K562 (cell line): ENCODE measurements at regions not wholly inside any gene's neighbourhood (a gene's known extent, or its start where the extent isn't known, plus 50 kb on each side); places are given as distances from the start of the nearest gene placed in this dataset.

Experiments
- ATAC-seq: fragments of 200-7000 bp; cut with Tn5 transposase; 3 replicates; pipeline ENCODE4 v1.9.1; 2020; ENCODE audit warnings: moderate library complexity
- BruUV-seq: library from RNA; stranded (reverse); fragments of 400-500 nt; replicated peaks from 2 replicates; lab custom pipeline; 2021; lab: Mats Ljungman, UMichigan
- CTCF ChIA-PET: fragments of 300-600 bp; formaldehyde crosslinking; extraction: SDS; loops from one replicate; lab custom pipeline; 2021; ENCODE audit warnings: low intra/inter-chr PET ratio; lab: Yijun Ruan, JAX
- POLR2A ChIA-PET: fragments of 300-600, 350-650 bp; sonication (Branson Sonifier 250); formaldehyde crosslinking; extraction: SDS; loops from one replicate; lab custom pipeline; 2021; ENCODE audit warnings: antibody characterized with exemption, inconsistent platforms; lab: Yijun Ruan, JAX
- DNase-seq, 4 experiments: peaks; one replicate each; pipeline versions ENCODE4 v3.0.0 to v3.0.0-alpha.2; 2011 to 2018; ENCODE audit warnings: low spot score in 3 of 4, mixed read lengths in 3 of 4; ENCODE audit errors: extremely low read depth in 1 of 4
- FAIRE-seq: peaks from 2 replicates; lab custom pipeline; 2011; peaks lifted over from hg19 to GRCh38; lab: Jason Lieb, UNC
- H2AFZ ChIP-seq: 2 replicates; pipeline ENCODE4 v1.6.0; 2011; ENCODE audit warnings: low read depth, low read length, control low read depth, inconsistent platforms
- H3K27ac ChIP-seq: fragments of 200-600 bp; 3 replicates; pipeline ENCODE4 v1.8.0; 2011; ENCODE audit warnings: low read depth, mild to moderate bottlenecking, control low read depth, inconsistent platforms, low read length, moderate library complexity, mixed read lengths; ENCODE audit errors: extremely low read depth
- H3K27me3 ChIP-seq, 2 experiments: fragments of 300-600 bp in 1 of 2; 2 replicates in 1 of 2; 3 replicates in 1 of 2; pipeline versions ENCODE4 v1.6.0 to v1.8.0; 2011; ENCODE audit warnings: inconsistent platforms in 2 of 2, low read length in 2 of 2, mild to moderate bottlenecking in 1 of 2, mixed read lengths in 1 of 2, moderate library complexity in 1 of 2; ENCODE audit not compliant: control insufficient read depth in 2 of 2, insufficient read depth in 2 of 2
- H3K36me3 ChIP-seq: fragments of 300-600 bp; 3 replicates; pipeline ENCODE4 v1.8.0; 2011; ENCODE audit warnings: mild to moderate bottlenecking, low read length, inconsistent platforms; ENCODE audit not compliant: control insufficient read depth, insufficient read depth
- H3K4me1 ChIP-seq, 2 experiments: fragments of 200-600 bp in 1 of 2; replicated peaks in 1 of 2; 2 replicates in 1 of 2; 3 replicates in 1 of 2; pipeline versions ENCODE4 v1.5.1 to v1.8.0; 2011; ENCODE audit warnings: inconsistent platforms in 2 of 2, low read length in 2 of 2, mild to moderate bottlenecking in 1 of 2, mixed read lengths in 1 of 2, moderate library complexity in 1 of 2; ENCODE audit not compliant: control insufficient read depth in 2 of 2, insufficient read depth in 2 of 2
- H3K4me2 ChIP-seq: 2 replicates; pipeline ENCODE4 v1.6.1; 2011; ENCODE audit warnings: low read length, control low read depth, inconsistent platforms, mixed read lengths; ENCODE audit not compliant: insufficient read depth
- H3K4me3 ChIP-seq: fragments of 200-600 bp; sonication (generic), shearing (Covaris generic); 2 replicates; pipeline ENCODE4 v1.5.1; 2016; ENCODE audit warnings: control low read depth, inconsistent platforms
- H3K79me2 ChIP-seq: fragments of 200-600 bp; 3 replicates; pipeline ENCODE4 v1.8.0; 2011; ENCODE audit warnings: low read length, inconsistent platforms; ENCODE audit not compliant: control insufficient read depth, insufficient read depth
- H3K9ac ChIP-seq, 2 experiments: 2 replicates each; pipeline versions ENCODE4 v1.6.0 to v1.6.1; 2011; ENCODE audit warnings: low read depth in 2 of 2, low read length in 2 of 2, control low read depth in 1 of 2, inconsistent platforms in 1 of 2, mild to moderate bottlenecking in 1 of 2, mixed read lengths in 1 of 2; ENCODE audit not compliant: insufficient read depth in 1 of 2
- H3K9me1 ChIP-seq: one replicate; pipeline ENCODE4 v1.6.0; 2011; ENCODE audit warnings: inconsistent platforms, mild to moderate bottlenecking, low read length, moderate library complexity; ENCODE audit not compliant: control insufficient read depth, insufficient read depth
- H3K9me3 ChIP-seq: replicated peaks from 2 replicates; pipeline ENCODE4 v1.5.1; 2011; ENCODE audit warnings: low read depth, low read length, inconsistent platforms; ENCODE audit not compliant: control insufficient read depth, insufficient read depth
- H4K20me1 ChIP-seq: replicated peaks from 2 replicates; pipeline ENCODE4 v1.6.1; 2011; ENCODE audit warnings: low read length, inconsistent platforms, mixed read lengths; ENCODE audit not compliant: control insufficient read depth, insufficient read depth
- PKNOX1 ChIP-seq: fragments of 450-650 bp; IDR thresholded peaks from 2 replicates; pipeline ENCODE4 v1.6.1; 2016
- SPI1 ChIP-seq: IDR thresholded peaks from 2 replicates; pipeline ENCODE4 v1.6.1; 2011; ENCODE audit warnings: low read depth, low read length, control low read depth, borderline replicate concordance
- TOE1 ChIP-seq, 2 experiments: fragments of 450-650 bp in 1 of 2; sonication (generic) in 1 of 2; formaldehyde crosslinking in 1 of 2; IDR thresholded peaks; 2 replicates each; pipeline versions ENCODE4 v1.7.1 to v1.8.0; 2016 to 2022; ENCODE audit warnings: borderline replicate concordance in 2 of 2, mild to moderate bottlenecking in 2 of 2, antibody characterized with exemption in 1 of 2, inconsistent platforms in 1 of 2, low read depth in 1 of 2, missing genetic modification reagents in 1 of 2, moderate library complexity in 1 of 2
- ZMIZ1 ChIP-seq, 2 experiments: fragments of 150-350 bp in 1 of 2; IDR thresholded peaks; 2 replicates each; pipeline ENCODE4 v1.6.1; 2012 to 2016; ENCODE audit warnings: low read depth in 2 of 2, low read length in 2 of 2, mild to moderate bottlenecking in 1 of 2, moderate library complexity in 1 of 2
- WGBS: fragments of 100-300 bp; shearing (Covaris generic); methylation state at CpG from one replicate; pipeline ENCODE4 v1.1.6; 2016; ENCODE audit warnings: low coverage, mixed read lengths; ENCODE audit not compliant: insufficient coverage; ENCODE audit errors: missing lambda C conversion rate; 5-methylcytosine and 5-hydroxymethylcytosine counted together
- in situ Hi-C: fragments of 300-500 bp; cut with MboI; formaldehyde crosslinking; loops from 4 replicates; pipeline ENCODE4 v1.15.0; 2018; ENCODE audit warnings: inconsistent platforms, mixed read lengths
- intact Hi-C: fragments of 100-400 bp; cut with micrococcal nuclease; formaldehyde crosslinking; loops from 2 replicates; pipeline ENCODE4 v1.14.2; 2022

- no peak overlapping the region for H3K4me2 ChIP-seq
- H3K36me3 ChIP-seq, result no peaks in the 10 kb centered on the region
- intact Hi-C loops (no loop called here), in situ Hi-C loops (no loop called here)
- BruUV-seq, result no TSS peak
- POLR2A ChIA-PET, result no interaction called here
- no peaks in the 10 kb centered on the region for H3K9me1 ChIP-seq
- no peaks in the 10 kb centered on the region for H3K9me3 ChIP-seq
- no peak overlapping the region for H3K9ac ChIP-seq
- no peak overlapping the region for H2AFZ ChIP-seq
- H4K20me1 ChIP-seq, result no peaks in the 10 kb centered on the region
- 54% methylated on average over 5 of the region's 5 CpGs for WGBS
- H3K79me2 ChIP-seq, result no peaks in the 10 kb centered on the region
- no peak overlapping the region for H3K4me3 ChIP-seq
- no peak for ATAC-seq
- CTCF ChIA-PET, result no interaction called here
- H3K27me3 ChIP-seq, result no peaks in the 10 kb centered on the region
- TF ChIP-seq TOE1 (IDR thresholded peaks at IDR 0.05; ENCODE audit: borderline replicate concordance) (no peak), TOE1 (CRISPR knock-in tag; IDR thresholded peaks at IDR 0.05; ENCODE audit: borderline replicate concordance, low read depth) (no peak)
- no peak overlapping the region for H3K27ac ChIP-seq
- no peak for FAIRE-seq
- no peak for DNase-seq
- H3K4me1 ChIP-seq, result no peaks in the 10 kb centered on the region
These were observed 75.8 kb upstream of the ETV1 start for GRCh38 chr7:14065286-14065685.

- ATAC-seq (no peak), FAIRE-seq (no peak), DNase-seq (no peak)
- H3K4me3 ChIP-seq, result no peak overlapping the region
- H3K27ac ChIP-seq, result no peak overlapping the region
- H3K9me3 ChIP-seq, result no peaks in the 10 kb centered on the region; the same call in 1 of the 2 replicates
- H4K20me1 ChIP-seq, result no peaks in the 10 kb centered on the region
- TF ChIP-seq PKNOX1 (peak; percentile 38; the same call in 1 of the 2 replicates), ZMIZ1 (IDR thresholded peaks at IDR 0.05; ENCODE audit: low read depth in 2 of 2, low read length in 2 of 2) (no peak), SPI1 (peak; percentile 57; the same call in 1 of the 2 replicates)
- no peak overlapping the region for H3K4me2 ChIP-seq
- intact Hi-C loops (no loop called here), in situ Hi-C loops (no loop called here)
- H3K79me2 ChIP-seq, result no peaks in the 10 kb centered on the region
- H3K27me3 ChIP-seq, result no peaks in the 10 kb centered on the region
- no peak overlapping the region for H3K9ac ChIP-seq
- BruUV-seq, result no TSS peak
- ChIA-PET POLR2A (no interaction called here), CTCF (no interaction called here)
- H2AFZ ChIP-seq, result 0 out of 2 replicates have a peak overlapping the region, but pooled peaks have one; percentile 14
- H3K36me3 ChIP-seq, result no peaks in the 10 kb centered on the region; the same call in 2 of the 3 replicates
- H3K9me1 ChIP-seq, result no peaks in the 10 kb centered on the region
- 68% methylated on average over 4 of the region's 4 CpGs for WGBS
- H3K4me1 ChIP-seq, result no peaks in the 10 kb centered on the region
These were observed 66.3 kb upstream of the ETV1 start for GRCh38 chr7:14055813-14056212.
